ENCODE measurements at regions not wholly inside any gene's neighbourhood (a gene's known extent, or its start where the extent isn't known, plus 50 kb on each side); places are given as distances from the start of the nearest gene placed in this dataset.
"Not testable (repeated sequence)": the region's sequence is repeated elsewhere in the genome, so short reads cannot be mapped to it uniquely, and the experiment has no call there.

DNA sequence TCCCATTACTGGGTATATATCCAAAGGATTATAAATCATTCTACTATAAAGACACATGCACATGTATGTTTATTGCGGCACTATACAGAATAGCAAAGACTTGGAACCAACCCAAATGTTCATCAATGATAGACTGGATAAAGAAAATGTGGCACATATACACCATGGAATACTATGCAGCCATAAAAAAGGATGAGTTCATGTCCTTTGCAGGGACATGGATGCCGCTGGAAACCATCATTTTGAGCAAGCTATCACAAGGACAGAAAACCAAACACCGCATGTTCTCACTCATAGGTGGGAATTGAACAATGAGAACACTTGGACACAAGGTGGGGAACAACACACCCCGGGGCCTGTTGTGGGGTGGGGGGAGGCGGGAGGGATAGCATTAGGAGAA, 57.0 kb upstream of the NEUROD1 start:
- intact Hi-C loops (cut with DNase I); DNase-seq (ENCODE audit: low spot score): not testable (repeated sequence)

DNA sequence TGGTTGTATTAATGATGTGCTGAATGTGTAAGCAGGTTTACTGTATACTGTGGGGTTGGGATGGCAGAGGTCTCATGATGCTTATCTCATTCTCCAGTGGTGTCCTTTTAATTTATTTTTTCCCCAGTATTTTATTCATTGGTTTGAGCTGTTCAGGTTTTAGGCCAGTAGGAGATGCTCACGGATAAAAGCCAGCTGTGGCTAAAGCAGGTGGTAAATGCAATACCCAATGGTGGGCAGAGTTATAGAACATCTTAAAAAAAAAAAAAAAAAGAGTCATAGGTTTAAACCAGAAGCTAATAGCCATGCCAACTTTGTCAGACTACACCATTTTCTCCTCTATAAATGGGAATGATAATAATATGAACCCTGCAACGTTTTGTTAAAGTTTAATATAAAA, 57.8 kb upstream of the NEUROD1 start:
- no peak for DNase-seq (ENCODE audit: low spot score)
- intact Hi-C loops (cut with DNase I): no loop called here

- DNase-seq (ENCODE audit: low spot score): no peak
- intact Hi-C loops (cut with DNase I): no loop called here
Observed at GRCh38 chr2:181738563-181738962, 58.2 kb upstream of the NEUROD1 start.

DNA sequence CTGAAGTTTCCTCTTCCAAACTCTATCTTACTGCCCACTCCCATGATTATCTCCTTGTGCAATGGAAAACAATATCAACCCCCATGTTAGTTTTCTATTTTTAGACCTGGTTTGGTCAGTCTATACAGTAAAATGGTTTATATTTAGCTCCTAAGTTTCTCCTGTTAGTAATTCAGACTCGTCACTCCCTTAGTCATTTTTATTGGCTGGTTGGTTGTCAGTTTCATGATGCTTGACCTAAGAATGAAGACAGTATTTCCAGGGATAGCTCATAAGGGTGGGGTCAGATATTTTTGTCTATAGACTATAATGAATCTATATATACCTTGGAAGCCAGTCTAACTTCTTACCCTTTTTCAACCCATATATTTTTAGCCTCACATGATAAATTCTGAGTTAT, 61.4 kb upstream of the NEUROD1 start:
- no peak for DNase-seq (ENCODE audit: low spot score)
- intact Hi-C loops (cut with DNase I): loop anchor here (2.0 to 10.0 kb wide), 4 partner anchors 163 to 913 kb away; no protein-coding TSS in a partner anchor

DNA sequence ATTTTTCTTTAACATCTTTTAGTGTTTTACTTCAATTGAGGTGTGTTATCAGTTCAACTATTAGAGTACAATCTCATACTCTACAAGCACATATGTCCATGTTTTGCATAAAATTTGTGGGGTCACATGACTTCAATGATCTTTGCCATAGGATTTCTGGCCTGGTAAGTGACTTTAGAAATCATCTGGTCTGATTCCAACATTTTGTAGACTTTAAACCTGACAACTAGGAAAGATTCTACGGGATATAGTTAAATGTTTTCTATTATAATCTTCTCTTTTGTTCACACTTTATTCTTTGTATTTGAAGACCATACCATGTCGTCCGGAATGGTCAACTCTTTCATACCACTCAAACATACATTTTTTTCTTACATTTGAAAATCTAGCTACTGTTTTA, 62.0 kb upstream of the NEUROD1 start:
- intact Hi-C loops (cut with DNase I): loop anchor here (2.0 to 10.0 kb wide), 4 partner anchors 162 to 912 kb away; no protein-coding TSS in a partner anchor
- DNase-seq (ENCODE audit: low spot score): no peak

- intact Hi-C loops (cut with DNase I): loop anchor here (2.0 to 10.0 kb wide), 4 partner anchors 162 to 912 kb away; no protein-coding TSS in a partner anchor
- no peak for DNase-seq (ENCODE audit: low spot score)
Observed at GRCh38 chr2:181742922-181743722, 62.8 kb upstream of the NEUROD1 start.

- DNase-seq (ENCODE audit: low spot score): no peak
- intact Hi-C loops (cut with DNase I): loop anchor here (2.0 to 10.0 kb wide), 4 partner anchors 161 to 911 kb away; no protein-coding TSS in a partner anchor
Observed at GRCh38 chr2:181743723-181744031, 63.4 kb upstream of the NEUROD1 start.

DNA sequence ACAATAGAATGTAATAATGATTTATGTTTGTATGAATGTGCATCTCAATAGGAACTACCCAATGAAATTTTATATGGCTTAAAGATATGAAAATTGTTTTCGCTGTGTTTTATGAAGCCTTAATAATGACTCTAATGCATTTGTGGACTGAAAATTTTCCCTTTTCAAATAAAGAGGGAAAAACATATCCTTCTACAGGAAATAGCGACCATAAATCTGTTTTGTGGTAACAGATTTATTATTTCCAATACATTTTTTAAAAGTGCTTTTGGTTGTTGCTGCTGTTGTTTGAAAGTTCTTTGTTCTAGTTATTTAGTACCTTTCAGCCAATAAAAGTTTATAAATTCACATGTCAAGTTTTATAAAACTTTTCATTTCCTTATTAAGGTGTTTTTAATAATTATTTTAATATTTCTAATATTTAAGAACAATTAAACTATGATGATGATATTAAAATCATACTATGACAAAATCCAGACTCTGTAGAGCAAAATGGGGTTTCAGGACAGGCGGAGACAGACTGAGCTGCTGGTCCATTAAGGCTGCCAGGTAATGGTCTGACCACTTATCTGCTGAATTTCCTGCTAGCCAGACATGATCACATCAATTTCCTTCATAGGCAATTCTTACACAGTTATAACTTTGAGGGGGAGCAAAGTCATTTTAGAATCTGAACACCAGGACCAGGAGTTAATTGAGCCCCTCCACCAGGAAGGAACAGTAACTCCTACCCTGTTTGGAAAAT, 65.7 kb upstream of the NEUROD1 start:
- intact Hi-C loops (cut with DNase I): loop anchor here (10.0 kb wide), 1 partner anchor 909 kb away; no protein-coding TSS in a partner anchor
- no peak for DNase-seq (ENCODE audit: low spot score)

DNA sequence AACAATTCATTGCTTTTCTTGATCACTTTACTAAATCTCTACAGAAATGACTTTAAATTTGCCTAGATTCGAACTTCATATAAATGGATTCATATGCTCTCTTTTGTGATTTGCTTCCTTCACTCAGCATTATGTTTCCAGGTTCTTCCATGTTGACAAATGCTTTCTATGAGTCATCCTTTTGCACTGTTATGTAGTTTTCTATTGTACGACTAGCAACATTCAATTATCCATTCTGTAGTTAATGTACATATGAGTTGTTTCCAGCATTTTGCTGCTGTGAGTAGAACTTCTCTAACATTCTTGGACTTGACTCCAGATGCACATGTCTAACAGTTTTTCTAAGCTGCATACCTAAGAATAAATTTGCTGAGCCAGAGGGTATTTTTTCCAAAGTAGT, 66.5 kb upstream of the NEUROD1 start:
- intact Hi-C loops (cut with DNase I): loop anchor here (10.0 kb wide), 1 partner anchor 908 kb away; no protein-coding TSS in a partner anchor
- DNase-seq (ENCODE audit: low spot score): no peak

GRCh38 chr2:181750305-181750704, 70.0 kb upstream of the NEUROD1 start:
- intact Hi-C loops (cut with DNase I): no loop called here
- peak; percentile 72 for DNase-seq (ENCODE audit: low spot score)

DNA sequence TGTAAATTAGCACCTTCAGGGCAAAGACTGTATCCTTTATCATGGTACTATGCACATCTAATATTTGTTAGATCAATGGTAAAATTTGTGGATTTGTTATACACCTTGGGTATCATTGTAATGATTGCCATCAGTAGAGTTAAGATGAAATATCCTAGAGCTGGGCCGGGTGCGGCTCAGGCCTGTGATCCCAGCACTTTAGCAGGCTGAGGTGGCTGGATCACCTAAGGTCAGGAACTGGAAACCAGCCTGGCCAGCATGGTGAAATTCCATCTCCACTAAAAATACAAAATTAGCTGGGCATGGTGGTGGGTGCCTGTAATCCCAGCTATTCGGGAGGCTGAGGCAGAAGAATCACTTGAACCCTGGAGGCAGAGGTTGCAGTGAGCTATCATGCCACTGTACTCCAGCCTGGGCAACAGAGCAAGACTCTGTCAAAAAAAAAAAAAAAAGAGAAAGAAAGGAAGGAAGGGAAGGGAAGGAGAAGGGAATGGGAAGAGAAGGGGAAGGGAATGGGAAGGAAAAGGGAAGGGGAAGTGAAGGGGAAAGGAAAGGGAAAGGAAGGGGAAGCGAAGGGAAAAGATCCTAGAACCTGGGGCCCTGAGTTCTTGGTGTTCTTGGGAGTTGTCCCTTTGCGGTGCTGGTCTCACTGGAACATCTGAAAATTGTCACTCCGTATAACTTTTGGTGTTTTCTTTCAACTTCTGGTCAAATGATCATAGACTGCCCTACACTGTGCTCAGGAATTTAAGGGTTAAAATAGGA, 71.1 kb upstream of the NEUROD1 start:
- intact Hi-C loops (cut with DNase I): no loop called here

GRCh38 chr2:181752301-181752700, 72.0 kb upstream of the NEUROD1 start:
- intact Hi-C loops (cut with DNase I): no loop called here
- DNase-seq (ENCODE audit: low spot score): no peak

More for the DNA sequence above, 71.1 kb upstream of the NEUROD1 start:
- DNase-seq (ENCODE audit: low spot score): no peak

GRCh38 chr2:181753686-181754085, 73.4 kb upstream of the NEUROD1 start:
- intact Hi-C loops (cut with DNase I): no loop called here
- DNase-seq (ENCODE audit: low spot score): no peak

DNA sequence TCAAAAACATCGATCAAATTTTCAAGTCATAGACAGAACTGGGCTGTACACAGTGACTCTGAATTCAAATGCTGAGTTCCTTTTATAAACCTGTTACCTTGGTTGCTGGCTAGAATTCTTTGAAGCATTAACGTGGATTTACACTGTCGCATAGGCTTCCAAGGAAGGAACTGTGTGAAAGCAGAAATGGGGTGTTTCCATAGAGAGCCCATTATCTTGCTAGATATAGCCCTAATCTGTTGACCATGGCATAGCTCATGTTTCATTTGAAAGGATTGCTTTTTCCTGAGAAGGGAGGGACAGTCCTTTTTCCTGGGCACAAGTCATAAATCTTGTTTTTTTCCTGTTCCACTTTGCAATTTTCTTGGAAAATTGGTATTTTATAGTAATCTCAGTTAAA, 73.8 kb upstream of the NEUROD1 start:
- no peak for DNase-seq (ENCODE audit: low spot score)
- intact Hi-C loops (cut with DNase I): no loop called here

- no peak for DNase-seq (ENCODE audit: low spot score)
- intact Hi-C loops (cut with DNase I): no loop called here
Observed at GRCh38 chr2:181755181-181755580, 74.9 kb upstream of the NEUROD1 start.

GRCh38 chr2:181760521-181760920, 80.2 kb upstream of the NEUROD1 start:
- no peak for DNase-seq (ENCODE audit: low spot score)
- intact Hi-C loops (cut with DNase I): no loop called here

DNA sequence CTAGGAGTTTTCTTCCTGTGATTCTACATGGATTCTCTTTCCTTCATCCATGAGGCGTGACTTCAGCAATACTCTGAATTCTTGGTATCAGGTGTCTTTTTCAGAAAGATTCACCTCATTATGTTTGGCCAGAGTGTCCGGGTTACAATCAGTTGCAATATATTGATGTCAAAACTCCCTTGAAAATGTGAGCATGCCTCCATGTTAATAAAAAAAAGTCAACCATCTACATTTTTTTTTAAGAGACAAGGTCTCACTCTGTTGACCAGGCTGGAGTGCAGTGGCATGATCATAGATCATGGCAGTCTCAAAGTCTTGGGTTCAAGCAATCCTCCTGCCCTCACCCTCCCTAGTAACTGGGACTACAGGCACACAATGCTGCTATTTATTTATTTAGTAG, 80.9 kb upstream of the NEUROD1 start:
- intact Hi-C loops (cut with DNase I): no loop called here

GRCh38 chr2:181762000-181762399, 81.7 kb upstream of the NEUROD1 start:
- DNase-seq (ENCODE audit: low spot score): no peak

More for the DNA sequence above, 80.9 kb upstream of the NEUROD1 start:
- no peak for DNase-seq (ENCODE audit: low spot score)

DNA sequence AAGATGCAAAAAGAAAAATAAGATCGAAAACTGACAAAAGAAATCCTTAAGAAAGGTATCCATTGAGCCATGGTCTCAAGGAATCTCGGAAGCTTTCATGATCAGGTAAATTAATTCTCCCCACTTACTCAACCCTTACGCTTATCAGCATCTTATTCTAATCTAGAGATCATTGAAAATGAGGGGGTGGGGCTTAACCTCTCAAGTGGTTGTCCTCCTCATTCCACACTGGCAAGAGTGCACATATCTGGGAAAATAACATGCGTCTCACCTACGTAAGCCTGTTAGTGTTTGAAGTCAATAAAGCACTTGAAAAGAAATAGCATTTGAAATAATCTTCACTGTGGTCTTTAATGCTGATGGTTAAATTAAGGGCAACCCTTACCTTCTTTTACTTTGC, 82.5 kb upstream of the NEUROD1 start:
- intact Hi-C loops (cut with DNase I): no loop called here
- no peak for DNase-seq (ENCODE audit: low spot score)

More at GRCh38 chr2:181762000-181762399, 81.7 kb upstream of the NEUROD1 start:
- intact Hi-C loops (cut with DNase I): no loop called here

GRCh38 chr2:181763423-181763822, 83.1 kb upstream of the NEUROD1 start:
- no peak for DNase-seq (ENCODE audit: low spot score)
- intact Hi-C loops (cut with DNase I): no loop called here

Measured in cardiac septum (tissue), 1 donor.